AG09309 (cell line): ENCODE measurements at regions not wholly inside any gene's neighbourhood (a gene's known extent, or its start where the extent isn't known, plus 50 kb on each side); places are given as distances from the start of the nearest gene placed in this dataset.

Source experiments
- DNase-seq: peaks from one replicate; pipeline ENCODE4 v3.0.0-alpha.2; 2010; ENCODE audit warnings: low read depth
- H3K4me3 ChIP-seq: 2 replicates; pipeline ENCODE4 v1.5.1; 2011; ENCODE audit warnings: mild to moderate bottlenecking, low read depth, low read length, moderate library complexity; ENCODE audit not compliant: control insufficient read depth
- TF ChIP-seq, protein P1 (sequence below): IDR thresholded peaks from 2 replicates; pipeline ENCODE4 v1.5.1; 2011; ENCODE audit warnings: mild to moderate bottlenecking, low read depth, low read length, inconsistent platforms; ENCODE audit not compliant: insufficient read depth, control insufficient read depth; ENCODE audit errors: missing control alignments

DNA sequence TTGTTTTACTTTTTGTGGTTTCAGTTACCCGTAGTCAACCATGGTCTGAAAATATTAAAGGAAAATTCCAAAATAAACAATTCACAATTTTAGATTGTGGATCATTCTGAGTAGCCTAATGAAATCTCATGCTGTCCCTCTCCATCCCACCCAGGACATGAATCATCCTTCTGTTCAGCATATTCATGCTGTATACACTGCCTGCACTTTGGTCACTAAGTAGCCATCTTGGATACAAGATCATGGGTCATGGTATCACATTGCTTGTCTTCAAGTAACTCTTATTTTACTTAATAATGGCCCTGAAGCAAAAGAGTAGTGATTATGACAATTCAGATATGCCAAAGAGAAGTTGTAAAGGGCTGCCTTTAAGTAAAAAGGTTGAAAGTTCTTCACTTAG is 536.5 kb upstream of the ACO1 start:
- no peak for DNase-seq
- TF ChIP-seq, protein P1, sequence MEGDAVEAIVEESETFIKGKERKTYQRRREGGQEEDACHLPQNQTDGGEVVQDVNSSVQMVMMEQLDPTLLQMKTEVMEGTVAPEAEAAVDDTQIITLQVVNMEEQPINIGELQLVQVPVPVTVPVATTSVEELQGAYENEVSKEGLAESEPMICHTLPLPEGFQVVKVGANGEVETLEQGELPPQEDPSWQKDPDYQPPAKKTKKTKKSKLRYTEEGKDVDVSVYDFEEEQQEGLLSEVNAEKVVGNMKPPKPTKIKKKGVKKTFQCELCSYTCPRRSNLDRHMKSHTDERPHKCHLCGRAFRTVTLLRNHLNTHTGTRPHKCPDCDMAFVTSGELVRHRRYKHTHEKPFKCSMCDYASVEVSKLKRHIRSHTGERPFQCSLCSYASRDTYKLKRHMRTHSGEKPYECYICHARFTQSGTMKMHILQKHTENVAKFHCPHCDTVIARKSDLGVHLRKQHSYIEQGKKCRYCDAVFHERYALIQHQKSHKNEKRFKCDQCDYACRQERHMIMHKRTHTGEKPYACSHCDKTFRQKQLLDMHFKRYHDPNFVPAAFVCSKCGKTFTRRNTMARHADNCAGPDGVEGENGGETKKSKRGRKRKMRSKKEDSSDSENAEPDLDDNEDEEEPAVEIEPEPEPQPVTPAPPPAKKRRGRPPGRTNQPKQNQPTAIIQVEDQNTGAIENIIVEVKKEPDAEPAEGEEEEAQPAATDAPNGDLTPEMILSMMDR: no peak
- no peak overlapping the region for H3K4me3 ChIP-seq

DNA sequence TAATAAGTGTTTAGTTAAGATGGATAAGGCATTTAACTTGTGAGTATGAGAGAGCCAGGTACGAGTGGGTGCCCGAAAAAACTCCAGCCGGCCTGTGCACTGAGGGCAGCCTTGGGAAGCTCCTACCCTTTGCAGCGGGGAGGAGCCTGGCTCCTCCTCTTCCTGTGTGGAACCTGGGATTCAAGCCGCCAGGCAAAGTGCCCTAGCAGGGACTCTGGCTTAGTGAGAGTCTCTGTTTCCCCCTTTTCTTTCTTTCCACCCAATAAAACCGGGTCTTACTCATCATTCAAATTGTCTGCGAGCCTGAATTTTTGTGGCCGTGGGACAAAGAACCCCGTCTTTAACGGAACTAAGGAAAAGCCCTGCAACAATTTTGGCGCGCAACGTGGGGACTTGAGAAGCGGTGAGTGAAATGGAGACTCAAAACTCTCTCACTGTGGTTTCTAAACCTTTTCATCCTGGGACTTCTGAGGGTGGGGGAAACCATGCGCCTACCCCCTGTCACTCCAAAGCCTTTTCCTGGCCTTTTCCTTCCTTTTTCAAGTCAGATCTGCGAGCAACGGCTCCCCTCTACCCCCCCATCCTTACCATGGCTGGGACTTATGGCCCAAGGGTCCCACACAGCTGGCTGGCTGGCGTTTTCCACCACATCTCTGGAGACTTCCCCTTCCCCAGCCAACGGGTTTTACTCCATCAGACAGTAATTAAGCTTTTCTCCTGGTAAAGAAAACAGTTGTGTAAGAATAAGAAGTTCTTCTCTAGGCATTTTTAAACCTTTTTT is 535.7 kb upstream of the ACO1 start:
- TF ChIP-seq, protein P1: no peak
- no peak for DNase-seq
- H3K4me3 ChIP-seq: no peak overlapping the region

DNA sequence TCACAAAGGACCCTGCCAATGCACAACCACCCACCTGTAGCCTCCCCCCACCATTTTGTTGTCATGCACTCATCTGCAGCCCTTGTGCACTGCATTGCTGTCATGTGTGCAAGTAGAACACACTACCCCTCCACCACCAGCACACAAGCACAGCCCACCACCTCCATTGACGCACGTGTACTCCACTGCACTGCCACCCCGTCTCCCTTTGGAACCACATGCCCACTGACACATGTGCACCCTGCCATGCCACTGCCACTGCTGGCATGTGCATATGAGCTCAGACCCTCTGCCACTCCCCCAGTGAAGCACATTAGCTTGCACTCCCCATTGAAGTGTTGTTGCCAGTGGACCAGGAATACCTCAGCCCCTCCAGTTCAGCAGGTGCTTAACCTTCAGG is 530.3 kb upstream of the ACO1 start:
- no peak for DNase-seq
- H3K4me3 ChIP-seq: no peak overlapping the region
- TF ChIP-seq, protein P1: no peak

DNA sequence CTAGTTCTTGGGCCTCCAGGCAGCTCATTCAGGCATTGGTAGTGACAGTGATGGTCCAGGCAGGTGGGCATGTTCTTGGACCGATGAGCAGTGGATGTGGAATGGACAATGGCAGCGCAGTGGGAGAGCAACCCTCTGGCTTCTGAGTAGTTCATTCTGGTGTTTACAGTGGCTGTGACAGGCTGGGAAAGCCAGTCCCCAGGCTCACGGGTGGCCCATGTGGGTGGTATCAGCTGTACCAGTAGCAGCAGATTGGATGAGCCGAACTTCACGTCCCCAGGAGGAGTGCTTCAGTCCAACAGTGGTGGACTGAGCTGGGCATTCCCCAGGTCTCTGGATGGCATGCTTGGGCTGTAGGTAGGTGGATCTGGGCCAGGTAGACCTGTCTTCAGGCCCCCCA is 515.6 kb upstream of the ACO1 start:
- no peak for DNase-seq
- TF ChIP-seq, protein P1: no peak
- no peak overlapping the region for H3K4me3 ChIP-seq

DNA sequence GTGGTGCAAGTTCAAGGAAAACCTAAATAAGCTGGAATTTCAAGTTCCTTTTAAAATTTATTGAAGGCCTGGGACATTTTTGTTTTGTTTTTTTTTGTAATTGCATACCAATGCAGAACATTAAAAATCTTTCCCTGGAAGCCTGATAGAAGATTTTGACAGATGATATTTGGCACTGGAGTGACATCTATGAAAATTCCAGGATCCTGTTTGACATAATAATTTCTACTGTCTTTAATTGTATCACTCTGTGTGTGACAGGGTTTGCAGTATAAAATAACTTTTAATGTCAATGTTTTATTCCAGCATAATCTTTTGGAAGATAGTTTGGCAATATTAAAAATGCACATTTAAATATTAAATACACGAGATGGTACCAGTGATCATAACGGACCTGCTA is 514.2 kb upstream of the ACO1 start:
- TF ChIP-seq, protein P1: no peak
- no peak for DNase-seq

DNA sequence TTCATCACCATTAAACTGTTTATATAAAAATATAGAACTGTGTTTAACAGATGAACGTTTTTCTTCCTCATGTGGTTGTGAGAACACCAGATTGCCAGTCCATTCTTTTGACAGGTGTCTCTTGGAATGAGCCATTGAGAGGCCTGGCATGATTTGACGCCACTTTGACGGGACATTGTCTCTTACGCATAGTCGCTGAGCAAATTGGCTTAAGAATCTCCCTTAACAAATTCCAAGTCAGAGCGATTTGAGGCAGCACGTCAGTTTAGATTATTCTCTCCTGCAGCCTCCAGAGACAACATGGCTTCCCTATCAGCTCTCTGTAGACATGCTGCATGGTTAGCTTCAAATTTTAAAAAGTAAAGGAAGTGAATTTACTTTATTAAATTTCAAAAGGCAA is 510.7 kb upstream of the ACO1 start:
- DNase-seq: no peak
- TF ChIP-seq, protein P1: no peak

More for the DNA sequence above, 514.2 kb upstream of the ACO1 start:
- no peak overlapping the region for H3K4me3 ChIP-seq

More for the DNA sequence above, 510.7 kb upstream of the ACO1 start:
- no peak overlapping the region for H3K4me3 ChIP-seq
